ENCODE measurements at regions not wholly inside any gene's neighbourhood (a gene's known extent, or its start where the extent isn't known, plus 50 kb on each side); places are given as distances from the start of the nearest gene placed in this dataset.
"Not testable (repeated sequence)": the region's sequence is repeated elsewhere in the genome, so short reads cannot be mapped to it uniquely, and the experiment has no call there.

DNA sequence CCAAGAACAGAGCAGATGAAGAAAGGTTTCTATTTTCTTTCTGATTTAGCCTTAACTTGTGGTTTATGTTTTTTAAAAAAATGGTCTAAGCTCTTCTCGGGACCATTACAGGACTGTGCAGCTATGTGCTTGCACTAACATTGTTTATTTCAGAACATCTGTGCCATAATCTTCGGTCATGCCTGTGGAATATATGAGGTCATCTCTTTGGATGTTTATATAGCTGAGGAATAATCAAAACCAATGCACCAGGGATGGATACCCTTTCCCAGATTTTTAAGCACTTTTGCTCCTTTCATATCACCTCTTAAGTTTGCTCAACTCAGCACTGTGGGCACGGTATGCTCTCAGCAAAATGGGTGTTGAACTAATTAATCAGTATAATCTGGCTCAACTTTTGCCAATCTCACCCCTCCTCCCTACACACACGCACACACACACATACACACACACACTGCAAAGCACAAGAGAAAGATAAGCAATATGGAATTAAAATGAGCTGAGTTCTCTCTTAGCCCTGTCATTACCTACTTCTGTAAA lies 268.5 kb upstream of the TMC3 start:
- no peak overlapping the region for H2AK5ac ChIP-seq (ENCODE audit: insufficient read length, low read length)
- H2AFZ ChIP-seq (ENCODE audit: low read length): no peak overlapping the region
- no CpG with 5 or more reads among the region's 4 CpGs for WGBS (ENCODE audit: extremely low coverage, insufficient read length, low lambda C conversion rate)
- no peak overlapping the region for H3K27ac Mint-ChIP-seq
- H3K9me3 Mint-ChIP-seq: peaks cover 0 to 11% of the 10 kb centered on the region in 2 experiments; a peak in 2 of 5 replicates
- TF ChIP-seq, protein P1, sequence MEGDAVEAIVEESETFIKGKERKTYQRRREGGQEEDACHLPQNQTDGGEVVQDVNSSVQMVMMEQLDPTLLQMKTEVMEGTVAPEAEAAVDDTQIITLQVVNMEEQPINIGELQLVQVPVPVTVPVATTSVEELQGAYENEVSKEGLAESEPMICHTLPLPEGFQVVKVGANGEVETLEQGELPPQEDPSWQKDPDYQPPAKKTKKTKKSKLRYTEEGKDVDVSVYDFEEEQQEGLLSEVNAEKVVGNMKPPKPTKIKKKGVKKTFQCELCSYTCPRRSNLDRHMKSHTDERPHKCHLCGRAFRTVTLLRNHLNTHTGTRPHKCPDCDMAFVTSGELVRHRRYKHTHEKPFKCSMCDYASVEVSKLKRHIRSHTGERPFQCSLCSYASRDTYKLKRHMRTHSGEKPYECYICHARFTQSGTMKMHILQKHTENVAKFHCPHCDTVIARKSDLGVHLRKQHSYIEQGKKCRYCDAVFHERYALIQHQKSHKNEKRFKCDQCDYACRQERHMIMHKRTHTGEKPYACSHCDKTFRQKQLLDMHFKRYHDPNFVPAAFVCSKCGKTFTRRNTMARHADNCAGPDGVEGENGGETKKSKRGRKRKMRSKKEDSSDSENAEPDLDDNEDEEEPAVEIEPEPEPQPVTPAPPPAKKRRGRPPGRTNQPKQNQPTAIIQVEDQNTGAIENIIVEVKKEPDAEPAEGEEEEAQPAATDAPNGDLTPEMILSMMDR (conservative IDR thresholded peaks at IDR 0.05): no peak
- no peak for DNase-seq
- H3K27me3 Mint-ChIP-seq (ENCODE audit: low read depth): no peaks in the 10 kb centered on the region
- H3T11ph ChIP-seq (ENCODE audit: low read length): no peak overlapping the region
- no peaks in the 10 kb centered on the region for H4K20me1 ChIP-seq (ENCODE audit: control insufficient read depth, insufficient read depth, insufficient read length)
- no peaks in the 10 kb centered on the region for H3K9me3 ChIP-seq (ENCODE audit: control insufficient read depth, low read depth, low read length)
- no peak overlapping the region for H2BK5ac ChIP-seq (ENCODE audit: insufficient read length, low read length)
- H3K23ac ChIP-seq (ENCODE audit: insufficient read length, low read depth, low read length): no peak overlapping the region
- no peaks in the 10 kb centered on the region for H3K27me3 ChIP-seq (ENCODE audit: insufficient read depth, low read length)
- H3K56ac ChIP-seq (ENCODE audit: insufficient read length, low read depth, low read length): no peak overlapping the region
- H3K14ac ChIP-seq (ENCODE audit: insufficient read depth, low read length): no peak overlapping the region
- no peak overlapping the region for H3K9ac ChIP-seq (ENCODE audit: extremely low read depth, insufficient read length, low read length)
- H3K79me2 ChIP-seq (ENCODE audit: insufficient read depth, low read length): no peaks in the 10 kb centered on the region
- H3K36me3 Mint-ChIP-seq (ENCODE audit: insufficient read depth in 1 of 3, low read depth in 3 of 3): peaks cover 0 to 8% (median 3%) of the 10 kb centered on the region in 3 experiments; a peak in 6 of 7 replicates
- no peak overlapping the region for H3K4me3 Mint-ChIP-seq
- H3K4me2 ChIP-seq (ENCODE audit: insufficient read depth, insufficient read length, low read length): no peak overlapping the region
- H2BK120ac ChIP-seq (ENCODE audit: low read depth, low read length, poor library complexity, severe bottlenecking): no peak overlapping the region
- peaks cover 18% of the 10 kb centered on the region in 2 experiments for H3K4me1 Mint-ChIP-seq
- no peak overlapping the region for H3K18ac ChIP-seq (ENCODE audit: insufficient read length, low read depth, low read length)
- H3K23me2 ChIP-seq (ENCODE audit: insufficient read length, low read depth, low read length, poor library complexity, severe bottlenecking): no peaks in the 10 kb centered on the region
- H4K8ac ChIP-seq (replicated peaks; ENCODE audit: insufficient read length, low read depth, low read length): no peak overlapping the region
- peaks cover 4% of the 10 kb centered on the region; the same call in 1 of the 2 replicates for H3K4me1 ChIP-seq (ENCODE audit: insufficient read depth, low read length)
- no peak overlapping the region for H2BK15ac ChIP-seq (ENCODE audit: low read depth, low read length)
- no peak overlapping the region for H2BK20ac ChIP-seq (ENCODE audit: low read depth, low read length, poor library complexity, severe bottlenecking)
- no peak overlapping the region for H4K91ac ChIP-seq (ENCODE audit: insufficient read length, low read depth, low read length)
- H3K79me1 ChIP-seq (ENCODE audit: insufficient read depth, low read depth, low read length, poor library complexity, severe bottlenecking): no peaks in the 10 kb centered on the region
- H4K5ac ChIP-seq (ENCODE audit: insufficient read length, low read depth, low read length): no peak overlapping the region
- H2BK12ac ChIP-seq (ENCODE audit: insufficient read length, low read depth, low read length): no peak overlapping the region
- H3K4ac ChIP-seq (ENCODE audit: low read depth, low read length): no peak overlapping the region
- no peak overlapping the region for H3K27ac ChIP-seq (ENCODE audit: insufficient read length, low read depth, low read length)

DNA sequence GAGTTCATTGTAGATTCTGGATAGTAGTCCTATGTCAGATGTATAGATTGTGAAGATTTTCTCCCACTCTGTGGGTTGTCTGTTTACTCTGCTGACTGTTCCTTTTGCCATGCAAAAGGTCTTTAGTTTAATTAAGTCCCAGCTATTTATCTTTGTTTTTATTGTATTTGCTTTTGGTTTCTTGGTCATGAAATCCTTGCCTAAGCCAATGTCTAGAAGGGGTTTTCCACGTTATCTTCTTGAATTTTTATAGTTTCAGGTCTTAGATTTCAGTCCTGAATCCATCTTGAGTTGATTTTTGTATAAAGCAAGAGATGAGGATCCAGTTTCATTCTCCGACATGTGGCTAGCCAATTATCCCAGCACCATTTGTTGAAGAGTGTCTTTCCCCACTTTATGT lies 262.1 kb upstream of the TMC3 start:
- not testable (repeated sequence) for H3K4me1 ChIP-seq (ENCODE audit: insufficient read depth, low read length); H4K20me1 ChIP-seq (ENCODE audit: control insufficient read depth, insufficient read depth, insufficient read length); H3K9me3 ChIP-seq (ENCODE audit: control insufficient read depth, low read depth, low read length); H4K5ac ChIP-seq (ENCODE audit: insufficient read length, low read depth, low read length); H3K4me1 Mint-ChIP-seq; H2BK12ac ChIP-seq (ENCODE audit: insufficient read length, low read depth, low read length); H3K27ac ChIP-seq (ENCODE audit: insufficient read length, low read depth, low read length); H3K27me3 Mint-ChIP-seq (ENCODE audit: low read depth); DNase-seq; H3K9ac ChIP-seq (ENCODE audit: extremely low read depth, insufficient read length, low read length); H2AFZ ChIP-seq (ENCODE audit: low read length); H3K18ac ChIP-seq (ENCODE audit: insufficient read length, low read depth, low read length); H3K27me3 ChIP-seq (ENCODE audit: insufficient read depth, low read length); H2BK120ac ChIP-seq (ENCODE audit: low read depth, low read length, poor library complexity, severe bottlenecking); H2BK5ac ChIP-seq (ENCODE audit: insufficient read length, low read length); H2BK15ac ChIP-seq (ENCODE audit: low read depth, low read length); H3K23ac ChIP-seq (ENCODE audit: insufficient read length, low read depth, low read length); H3K27ac Mint-ChIP-seq; H3K4ac ChIP-seq (ENCODE audit: low read depth, low read length); H2BK20ac ChIP-seq (ENCODE audit: low read depth, low read length, poor library complexity, severe bottlenecking); H3K56ac ChIP-seq (ENCODE audit: insufficient read length, low read depth, low read length); H3K79me1 ChIP-seq (ENCODE audit: insufficient read depth, low read depth, low read length, poor library complexity, severe bottlenecking); H3K4me2 ChIP-seq (ENCODE audit: insufficient read depth, insufficient read length, low read length); H3K14ac ChIP-seq (ENCODE audit: insufficient read depth, low read length); H3K4me3 Mint-ChIP-seq; H4K91ac ChIP-seq (ENCODE audit: insufficient read length, low read depth, low read length); H2AK5ac ChIP-seq (ENCODE audit: insufficient read length, low read length); H3T11ph ChIP-seq (ENCODE audit: low read length); H3K23me2 ChIP-seq (ENCODE audit: insufficient read length, low read depth, low read length, poor library complexity, severe bottlenecking); H3K79me2 ChIP-seq (ENCODE audit: insufficient read depth, low read length); H4K8ac ChIP-seq (replicated peaks; ENCODE audit: insufficient read length, low read depth, low read length)
- peaks cover 2 to 27% (median 13%) of the 10 kb centered on the region in 3 experiments for H3K36me3 Mint-ChIP-seq (ENCODE audit: insufficient read depth in 1 of 3, low read depth in 3 of 3)
- H3K9me3 Mint-ChIP-seq: peaks cover 18 to 30% of the 10 kb centered on the region in 2 experiments
- no CpG with 5 or more reads among the region's 2 CpGs for WGBS (ENCODE audit: extremely low coverage, insufficient read length, low lambda C conversion rate)

Measured in H9 (cell line).